Activated gamma-delta T cell (primary cell): ENCODE measurements at regions not wholly inside any gene's neighbourhood (a gene's known extent, or its start where the extent isn't known, plus 50 kb on each side); places are given as distances from the start of the nearest gene placed in this dataset.

Experiments used
- DNase-seq: peaks from one replicate; lab custom pipeline; 2025; lab: John Stamatoyannopoulos, UW

DNA sequence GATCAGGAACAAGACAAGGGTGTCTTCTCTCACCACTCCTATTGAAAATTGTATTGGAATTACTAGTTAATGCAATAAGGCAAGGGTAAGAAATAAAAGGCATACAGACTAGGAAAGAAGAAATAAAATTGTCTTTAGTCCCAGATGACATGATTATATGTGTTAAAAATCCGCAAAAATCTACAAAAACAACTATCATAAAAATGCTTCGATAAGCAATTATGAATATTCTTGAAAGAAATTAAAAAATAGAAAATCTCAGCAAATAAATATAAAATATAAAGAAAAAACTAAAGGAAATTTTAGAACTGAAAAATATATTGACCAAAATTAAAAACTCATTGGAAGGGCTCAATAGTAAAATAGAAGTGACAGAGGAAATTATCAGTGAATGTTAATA is 243.3 kb downstream of the ZNF674 start:
- DNase-seq: no peak

DNA sequence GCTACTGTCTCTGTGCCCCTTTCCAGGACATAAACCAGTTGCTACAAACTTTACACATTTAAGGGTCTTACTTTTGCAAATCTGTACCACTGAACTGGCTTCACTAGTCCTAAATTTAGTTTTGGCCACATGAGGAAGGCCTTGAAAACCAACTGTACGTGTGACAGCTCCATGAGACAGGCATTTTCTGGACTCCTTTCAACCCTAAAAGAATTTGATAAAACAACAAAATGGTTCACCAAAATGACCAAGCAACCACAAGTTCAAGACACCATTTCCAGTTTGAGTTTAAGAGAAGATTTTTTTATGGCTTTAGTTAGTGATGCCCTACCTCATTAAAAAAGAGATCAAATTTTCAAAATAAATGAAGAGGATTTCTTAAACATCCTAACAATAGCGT is 246.4 kb downstream of the ZNF674 start:
- DNase-seq: no peak

- no peak for DNase-seq
These were observed 249.3 kb downstream of the ZNF674 start for GRCh38 chrX:46295963-46296362.

DNA sequence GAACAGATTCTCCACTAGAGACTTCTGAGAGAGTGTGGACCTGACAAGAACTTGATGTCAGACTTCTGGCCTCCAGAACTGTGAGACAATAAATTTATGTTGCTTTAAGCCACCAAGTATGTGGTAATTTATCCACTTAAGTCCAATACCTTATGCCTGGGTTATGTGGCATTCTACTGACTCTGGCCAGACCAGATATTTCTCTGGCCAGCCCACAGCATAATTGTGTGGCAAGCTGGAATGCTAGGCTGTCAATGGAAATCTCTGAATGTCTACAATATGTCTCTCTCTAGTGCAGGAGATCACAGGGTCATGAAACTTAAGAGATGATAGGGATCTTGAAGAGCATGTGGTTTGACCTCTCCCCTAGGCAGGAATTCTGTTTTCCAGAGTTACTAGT is 251.0 kb downstream of the ZNF674 start:
- DNase-seq: no peak

- no peak for DNase-seq
These were observed 265.3 kb downstream of the ZNF674 start for GRCh38 chrX:46279925-46280313.

DNA sequence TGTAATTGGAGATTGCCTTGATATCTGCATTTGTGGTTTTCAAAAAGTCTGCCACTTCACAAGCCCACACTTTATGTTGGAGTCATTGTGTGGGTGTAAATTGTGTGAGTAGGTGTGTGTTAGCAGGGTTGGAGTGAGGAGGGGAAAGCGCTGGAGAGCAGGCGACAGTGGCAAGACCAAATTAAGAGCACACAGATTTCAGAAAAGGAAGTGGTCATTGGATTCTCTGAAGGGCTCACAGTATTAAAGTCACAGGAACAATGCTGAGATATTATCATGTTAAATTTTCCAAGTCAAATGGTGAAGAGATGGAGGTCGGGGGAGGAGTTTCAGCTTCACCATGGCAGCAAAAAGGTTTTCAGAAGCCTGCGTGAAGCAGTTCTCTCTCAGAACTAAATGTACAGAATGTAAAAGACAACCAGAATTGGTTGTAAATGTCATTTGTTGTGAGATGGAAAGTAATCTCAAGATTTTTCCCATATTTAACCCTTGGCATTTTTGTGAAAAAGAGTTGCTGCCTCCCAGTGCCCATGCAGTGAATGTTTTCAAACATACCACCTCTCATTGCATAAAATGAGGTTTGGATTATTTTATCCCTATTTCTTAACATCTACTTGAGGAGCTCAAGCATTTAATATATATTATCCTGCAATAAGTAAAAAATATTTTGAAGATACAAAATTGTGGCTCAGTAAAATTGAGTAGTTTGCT is 265.9 kb downstream of the ZNF674 start:
- DNase-seq: no peak

DNA sequence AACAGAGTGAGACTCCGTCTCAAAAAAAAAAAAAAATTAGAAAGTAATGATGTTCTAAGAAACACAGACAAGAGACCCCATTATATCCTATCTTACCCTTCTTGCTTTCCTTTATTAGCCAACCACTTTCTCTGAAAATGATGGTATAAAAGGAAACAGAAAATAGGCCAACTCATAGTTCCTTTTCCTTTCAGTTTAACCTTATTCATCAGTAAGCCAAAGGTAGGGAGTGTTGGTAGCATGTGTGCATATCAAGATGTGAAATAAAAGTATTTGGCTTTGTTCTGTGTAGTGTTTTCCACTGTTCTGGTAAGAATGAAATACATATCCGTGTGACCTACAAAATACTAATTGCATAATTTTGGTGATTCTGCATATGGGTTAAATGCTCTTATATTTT is 266.6 kb downstream of the ZNF674 start:
- DNase-seq: no peak

GRCh38 chrX:46268412-46268811 is 276.8 kb downstream of the ZNF674 start:
- no peak for DNase-seq

DNA sequence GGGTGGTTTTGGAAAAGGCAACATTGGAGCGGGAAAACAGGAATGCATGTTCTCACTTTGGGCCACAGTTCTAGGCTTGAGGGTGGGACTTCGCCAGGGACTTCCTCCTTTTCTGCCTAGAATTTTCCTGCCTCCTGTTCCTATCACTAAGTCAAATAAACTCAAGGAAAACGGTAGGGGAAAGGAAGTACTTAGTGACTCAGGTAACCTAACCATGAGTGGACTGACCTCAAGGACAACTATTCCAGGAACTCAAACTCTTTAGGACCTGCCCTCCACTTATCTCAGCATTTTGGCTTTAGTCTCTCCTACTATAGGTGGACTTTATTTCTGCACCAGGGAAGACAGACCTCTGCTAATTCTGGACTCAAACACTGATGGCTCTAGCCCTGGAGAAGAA is 281.7 kb downstream of the ZNF674 start:
- no peak for DNase-seq

DNA sequence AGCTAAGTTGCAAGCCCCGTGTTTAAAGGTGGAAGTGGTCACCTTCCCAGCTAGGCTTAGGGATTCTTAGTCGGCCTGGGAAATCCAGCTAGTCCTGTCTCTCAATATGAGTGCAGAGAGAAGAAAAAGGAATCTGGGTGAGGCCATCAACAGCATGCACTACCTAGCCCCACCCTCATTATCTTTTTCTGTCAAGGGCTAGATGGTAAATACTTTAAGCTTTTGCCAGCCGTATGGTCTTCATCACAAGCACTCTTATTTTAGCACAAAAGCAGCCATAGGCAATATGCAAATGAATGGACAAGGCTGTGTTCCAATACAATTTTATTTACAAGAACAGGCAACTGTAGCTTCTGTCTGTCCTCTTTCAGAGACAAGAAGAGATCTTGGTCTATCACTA is 282.9 kb downstream of the ZNF674 start:
- DNase-seq: no peak

GRCh38 chrX:46260499-46260898 is 284.7 kb downstream of the ZNF674 start:
- DNase-seq: no peak

GRCh38 chrX:46258356-46258755 is 286.9 kb downstream of the ZNF674 start:
- DNase-seq: no peak

GRCh38 chrX:46257451-46257879 is 287.8 kb downstream of the ZNF674 start:
- no peak for DNase-seq

DNA sequence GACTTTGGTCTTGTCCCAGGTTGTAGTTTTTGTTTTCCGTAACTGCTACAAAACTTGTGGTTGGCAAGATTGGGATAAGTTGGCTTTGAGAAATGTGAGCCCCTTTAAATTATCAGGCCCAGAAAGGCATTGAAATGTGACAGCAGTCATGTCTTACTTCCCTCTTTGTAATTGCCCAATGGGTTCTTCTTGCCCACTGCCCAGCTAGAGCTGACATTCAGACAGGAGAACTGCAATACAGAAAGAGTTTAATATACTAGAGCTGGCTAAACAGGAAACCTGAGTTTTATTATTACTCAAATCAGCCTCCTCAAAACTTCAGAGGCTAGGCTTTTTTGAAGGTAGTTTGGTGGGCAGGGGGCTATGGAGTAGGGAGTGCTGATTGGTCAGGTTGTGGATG is 288.3 kb downstream of the ZNF674 start:
- no peak for DNase-seq

GRCh38 chrX:46255046-46255445 is 290.2 kb downstream of the ZNF674 start:
- no peak for DNase-seq

- no peak for DNase-seq
These were observed 290.6 kb downstream of the ZNF674 start for GRCh38 chrX:46254641-46255040.

DNA sequence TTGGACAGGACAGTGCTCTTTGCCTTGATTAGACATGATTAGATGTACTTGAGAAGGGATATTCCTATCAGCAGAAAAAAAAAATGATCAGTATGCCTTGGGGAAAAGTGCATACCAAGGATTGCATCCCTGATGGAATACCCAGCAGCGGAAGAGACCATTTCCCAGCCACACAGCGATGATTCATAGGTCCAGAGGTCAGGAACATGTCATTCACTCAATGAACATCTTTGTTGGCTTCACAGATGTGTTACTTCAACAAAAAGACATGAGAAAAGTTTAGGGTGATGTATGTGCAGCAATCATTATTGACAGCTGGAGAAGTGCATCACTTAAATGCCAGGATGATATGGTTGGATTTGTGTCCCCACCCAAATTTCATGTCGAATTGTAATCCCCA is 293.5 kb downstream of the ZNF674 start:
- DNase-seq: no peak

GRCh38 chrX:46250151-46250550 is 295.1 kb downstream of the ZNF674 start:
- DNase-seq: no peak

DNA sequence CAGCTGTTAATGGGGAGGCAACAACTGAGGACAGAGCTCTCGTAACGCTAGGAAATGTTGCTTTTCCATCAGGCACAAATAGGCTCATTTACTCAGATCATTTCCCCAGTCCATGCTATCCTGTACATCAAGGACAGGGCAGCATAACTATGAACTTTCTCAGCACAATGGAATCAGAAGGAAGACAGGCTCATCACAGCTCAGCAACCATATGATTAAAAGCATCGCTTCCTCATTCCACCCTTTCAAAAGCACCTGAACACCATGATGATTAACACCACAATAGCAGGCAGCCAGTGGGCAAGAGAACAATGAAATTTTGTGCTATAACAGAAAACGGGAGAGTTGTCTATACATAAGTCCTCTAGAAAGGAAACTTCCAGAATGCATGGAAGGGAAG is 297.8 kb downstream of the ZNF674 start:
- DNase-seq: no peak

- DNase-seq: no peak
These were observed 300.8 kb downstream of the ZNF674 start for GRCh38 chrX:46244451-46244850.

DNA sequence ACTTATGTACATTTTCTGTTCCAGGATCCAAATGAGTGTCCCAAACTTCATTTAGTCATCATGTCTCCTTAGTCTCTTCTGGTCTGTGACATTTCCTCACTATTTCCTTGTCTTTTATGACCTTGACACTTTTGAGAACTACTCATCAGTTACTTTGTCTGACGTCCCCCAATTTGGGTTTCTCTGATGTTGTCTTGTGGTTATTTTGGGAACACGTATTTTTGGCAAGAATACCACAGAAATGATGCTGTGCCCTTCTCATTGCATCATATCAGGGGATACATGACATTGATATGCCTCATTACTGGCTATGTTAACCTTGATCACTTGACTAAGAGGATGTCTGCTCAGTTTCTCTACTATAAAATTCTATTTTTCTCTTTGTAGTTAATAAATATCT is 308.8 kb downstream of the ZNF674 start:
- DNase-seq: no peak

DNA sequence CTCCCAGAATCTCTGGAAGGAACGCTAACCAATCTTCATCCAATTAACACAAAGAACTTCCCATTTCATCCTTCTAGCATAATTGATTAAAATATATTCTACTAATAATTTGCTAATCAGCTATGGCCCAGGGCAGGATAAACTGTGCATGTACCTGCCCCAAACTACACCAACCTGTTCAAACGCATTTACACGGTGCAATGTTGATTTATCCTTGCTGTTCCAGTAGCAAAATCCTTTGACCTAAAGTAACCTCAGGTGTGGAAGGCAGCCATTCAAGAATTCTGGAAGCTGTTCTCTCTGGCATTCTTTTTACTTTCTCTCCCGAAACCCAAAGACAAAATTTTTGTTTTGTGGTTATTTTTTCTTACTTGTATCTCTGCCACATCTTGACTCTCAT is 309.4 kb downstream of the ZNF674 start:
- no peak for DNase-seq

- DNase-seq: no peak
These were observed 310.4 kb downstream of the ZNF674 start for GRCh38 chrX:46234775-46235174.

- DNase-seq: no peak
These were observed 316.8 kb downstream of the ZNF674 start for GRCh38 chrX:46228389-46228788.
